Astrocyte (in vitro differentiated cells and primary cell): ENCODE measurements at regions not wholly inside any gene's neighbourhood (a gene's known extent, or its start where the extent isn't known, plus 50 kb on each side); places are given as distances from the start of the nearest gene placed in this dataset.

Source experiments
- DNase-seq: peaks from one replicate; pipeline ENCODE4 v3.0.0-alpha.2; 2010; ENCODE audit warnings: low read depth
- FAIRE-seq: peaks from 2 replicates; lab custom pipeline; 2011; peaks lifted over from hg19 to GRCh38; lab: Jason Lieb, UNC
- H2AFZ ChIP-seq: 2 replicates; pipeline ENCODE4 v1.6.0; 2012; ENCODE audit warnings: low read depth, low read length, inconsistent platforms
- H3K27ac ChIP-seq: 2 replicates; pipeline ENCODE4 v1.5.1; 2011; ENCODE audit warnings: low read depth, low read length, inconsistent platforms
- H3K27me3 ChIP-seq: 2 replicates; pipeline ENCODE4 v1.6.0; 2011; ENCODE audit warnings: low read length, inconsistent platforms; ENCODE audit not compliant: insufficient read depth
- H3K36me3 ChIP-seq: 2 replicates; pipeline ENCODE4 v1.5.1; 2011; ENCODE audit warnings: low read length, inconsistent platforms; ENCODE audit not compliant: insufficient read depth
- H3K4me1 ChIP-seq: 2 replicates; pipeline ENCODE4 v1.5.1; 2011; ENCODE audit warnings: low read length, inconsistent platforms; ENCODE audit not compliant: insufficient read depth
- H3K4me2 ChIP-seq: 2 replicates; pipeline ENCODE4 v1.6.0; 2012; ENCODE audit warnings: low read length, inconsistent platforms
- H3K4me3 ChIP-seq: 2 replicates; pipeline ENCODE4 v1.5.1; 2011; ENCODE audit warnings: low read depth, mild to moderate bottlenecking, low read length, inconsistent platforms; ENCODE audit not compliant: insufficient read depth
- H3K79me2 ChIP-seq: 2 replicates; pipeline ENCODE4 v1.6.0; 2012; ENCODE audit warnings: mild to moderate bottlenecking, low read length, inconsistent platforms; ENCODE audit not compliant: insufficient read depth
- H3K9ac ChIP-seq: 2 replicates; pipeline ENCODE4 v1.6.0; 2012; ENCODE audit warnings: mild to moderate bottlenecking, low read length, inconsistent platforms
- H3K9me3 ChIP-seq: 2 replicates; pipeline ENCODE4 v1.5.1; 2012; ENCODE audit warnings: low read depth, mild to moderate bottlenecking, low read length, inconsistent platforms; ENCODE audit not compliant: insufficient read depth
- H4K20me1 ChIP-seq: 2 replicates; pipeline ENCODE4 v1.6.0; 2012; ENCODE audit warnings: low read length, inconsistent platforms; ENCODE audit not compliant: insufficient read depth
- H3K27ac Mint-ChIP-seq: one replicate; pipeline ENCODE4 v1.8.0; 2021; ENCODE audit warnings: mild to moderate bottlenecking, mixed read lengths; ENCODE audit not compliant: unreplicated experiment
- H3K27me3 Mint-ChIP-seq: one replicate; pipeline ENCODE4 v1.8.0; 2021; ENCODE audit warnings: low read depth, mixed read lengths; ENCODE audit not compliant: unreplicated experiment
- H3K36me3 Mint-ChIP-seq: one replicate; pipeline ENCODE4 v1.8.0; 2021; ENCODE audit warnings: low read depth, mixed read lengths; ENCODE audit not compliant: unreplicated experiment
- H3K4me1 Mint-ChIP-seq: one replicate; pipeline ENCODE4 v1.8.0; 2021; ENCODE audit warnings: low read depth, mixed read lengths; ENCODE audit not compliant: unreplicated experiment
- H3K4me3 Mint-ChIP-seq: one replicate; pipeline ENCODE4 v1.8.0; 2021; ENCODE audit warnings: mild to moderate bottlenecking, moderate library complexity, mixed read lengths; ENCODE audit not compliant: unreplicated experiment
- H3K9me3 Mint-ChIP-seq: one replicate; pipeline ENCODE4 v1.8.0; 2021; ENCODE audit warnings: mild to moderate bottlenecking, mixed read lengths; ENCODE audit not compliant: unreplicated experiment
- EZH2 ChIP-seq: IDR thresholded peaks from 2 replicates; pipeline ENCODE4 v1.6.1; 2012; ENCODE audit warnings: mild to moderate bottlenecking, low read length, inconsistent platforms; ENCODE audit not compliant: insufficient read depth
- TF ChIP-seq, protein P1 (sequence below): IDR thresholded peaks from 2 replicates; pipeline ENCODE4 v1.5.1; 2011; ENCODE audit warnings: low read depth, mild to moderate bottlenecking, inconsistent platforms, low read length, moderate library complexity; ENCODE audit not compliant: insufficient read depth

DNA sequence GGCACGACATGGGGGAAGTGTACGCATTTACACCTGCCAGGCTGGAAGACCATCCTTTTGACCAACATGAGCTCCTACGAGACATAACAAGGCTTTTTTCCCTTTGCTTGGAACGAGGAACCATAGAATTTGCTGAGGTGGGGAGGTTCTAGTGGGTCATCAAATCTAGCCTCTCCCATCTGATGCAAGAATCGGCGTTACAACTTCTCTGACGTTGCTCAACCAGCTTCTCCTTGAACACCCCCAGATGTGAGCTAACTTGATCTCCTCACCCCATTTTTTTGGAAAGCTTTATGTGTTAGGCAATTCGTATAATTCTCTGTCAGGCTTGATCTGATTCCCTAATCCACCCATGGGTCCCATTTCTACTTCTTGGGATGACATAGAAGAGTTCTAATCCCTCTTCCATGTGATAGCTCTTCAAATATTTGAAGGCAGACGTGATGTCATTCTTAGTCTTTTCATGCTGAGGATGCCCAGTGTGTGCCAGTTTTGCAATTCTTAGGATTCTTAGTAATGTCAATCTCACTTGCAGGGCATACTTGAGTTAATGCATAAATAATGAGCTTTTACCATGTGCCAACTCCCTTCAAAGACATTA is 163.6 kb upstream of the PARP11 start:
- H2AFZ ChIP-seq: no peak overlapping the region
- no peaks in the 10 kb centered on the region for H3K9me3 ChIP-seq
- H3K4me2 ChIP-seq: no peak overlapping the region
- no peak overlapping the region for H3K9ac ChIP-seq
- H3K27ac Mint-ChIP-seq: no peak overlapping the region
- no peaks in the 10 kb centered on the region for H3K36me3 Mint-ChIP-seq
- no peaks in the 10 kb centered on the region for H3K36me3 ChIP-seq
- DNase-seq (no peak), FAIRE-seq (no peak)
- no peaks in the 10 kb centered on the region for H3K9me3 Mint-ChIP-seq
- H4K20me1 ChIP-seq: no peaks in the 10 kb centered on the region
- H3K4me3 ChIP-seq: no peak overlapping the region
- H3K4me3 Mint-ChIP-seq: no peak overlapping the region
- peaks cover 59% of the 10 kb centered on the region for H3K27me3 Mint-ChIP-seq
- H3K4me1 ChIP-seq: peaks cover 4% of the 10 kb centered on the region
- no peak for TF ChIP-seq EZH2
- TF ChIP-seq, protein P1, sequence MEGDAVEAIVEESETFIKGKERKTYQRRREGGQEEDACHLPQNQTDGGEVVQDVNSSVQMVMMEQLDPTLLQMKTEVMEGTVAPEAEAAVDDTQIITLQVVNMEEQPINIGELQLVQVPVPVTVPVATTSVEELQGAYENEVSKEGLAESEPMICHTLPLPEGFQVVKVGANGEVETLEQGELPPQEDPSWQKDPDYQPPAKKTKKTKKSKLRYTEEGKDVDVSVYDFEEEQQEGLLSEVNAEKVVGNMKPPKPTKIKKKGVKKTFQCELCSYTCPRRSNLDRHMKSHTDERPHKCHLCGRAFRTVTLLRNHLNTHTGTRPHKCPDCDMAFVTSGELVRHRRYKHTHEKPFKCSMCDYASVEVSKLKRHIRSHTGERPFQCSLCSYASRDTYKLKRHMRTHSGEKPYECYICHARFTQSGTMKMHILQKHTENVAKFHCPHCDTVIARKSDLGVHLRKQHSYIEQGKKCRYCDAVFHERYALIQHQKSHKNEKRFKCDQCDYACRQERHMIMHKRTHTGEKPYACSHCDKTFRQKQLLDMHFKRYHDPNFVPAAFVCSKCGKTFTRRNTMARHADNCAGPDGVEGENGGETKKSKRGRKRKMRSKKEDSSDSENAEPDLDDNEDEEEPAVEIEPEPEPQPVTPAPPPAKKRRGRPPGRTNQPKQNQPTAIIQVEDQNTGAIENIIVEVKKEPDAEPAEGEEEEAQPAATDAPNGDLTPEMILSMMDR: no peak
- H3K27ac ChIP-seq: no peak overlapping the region
- H3K4me1 Mint-ChIP-seq: peaks cover 10% of the 10 kb centered on the region
- H3K27me3 ChIP-seq: peaks cover 28% of the 10 kb centered on the region
- H3K79me2 ChIP-seq: no peaks in the 10 kb centered on the region

DNA sequence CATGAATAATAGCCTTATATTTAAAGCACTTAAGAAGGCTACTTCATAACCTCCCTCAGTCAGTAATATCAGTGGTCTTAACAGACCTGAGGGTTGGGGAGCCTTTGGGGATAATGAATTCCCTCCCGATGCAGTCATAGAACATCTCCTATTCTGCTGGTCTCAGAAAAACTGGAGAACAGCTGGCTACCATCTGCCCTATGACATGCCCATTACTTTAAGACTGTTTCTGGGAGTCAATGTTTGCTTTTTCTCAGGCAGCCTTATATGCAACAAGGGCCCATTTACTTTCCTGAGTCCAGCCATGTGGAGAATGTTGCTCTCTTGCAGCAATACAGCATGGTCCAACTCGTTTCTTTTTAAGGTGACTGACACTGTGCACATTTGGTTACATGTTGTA is 161.7 kb upstream of the PARP11 start:
- H3K36me3 ChIP-seq: no peaks in the 10 kb centered on the region
- no peak overlapping the region for H3K27ac Mint-ChIP-seq
- no peak overlapping the region for H3K4me2 ChIP-seq
- no peak overlapping the region for H3K9ac ChIP-seq
- no peak overlapping the region for H3K4me3 Mint-ChIP-seq
- TF ChIP-seq, protein P1: no peak
- no peak for TF ChIP-seq EZH2
- no peaks in the 10 kb centered on the region for H3K36me3 Mint-ChIP-seq
- no peak overlapping the region for H2AFZ ChIP-seq
- H3K9me3 ChIP-seq: no peaks in the 10 kb centered on the region
- no peaks in the 10 kb centered on the region for H3K9me3 Mint-ChIP-seq
- no peaks in the 10 kb centered on the region for H4K20me1 ChIP-seq
- H3K79me2 ChIP-seq: no peaks in the 10 kb centered on the region
- H3K27ac ChIP-seq: no peak overlapping the region
- H3K4me3 ChIP-seq: no peak overlapping the region
- DNase-seq: no peak
- H3K27me3 ChIP-seq: peaks cover 28% of the 10 kb centered on the region
- FAIRE-seq: no peak
- peaks cover 16% of the 10 kb centered on the region for H3K4me1 ChIP-seq
- peaks cover 45% of the 10 kb centered on the region for H3K27me3 Mint-ChIP-seq
- H3K4me1 Mint-ChIP-seq: peaks cover 18% of the 10 kb centered on the region

DNA sequence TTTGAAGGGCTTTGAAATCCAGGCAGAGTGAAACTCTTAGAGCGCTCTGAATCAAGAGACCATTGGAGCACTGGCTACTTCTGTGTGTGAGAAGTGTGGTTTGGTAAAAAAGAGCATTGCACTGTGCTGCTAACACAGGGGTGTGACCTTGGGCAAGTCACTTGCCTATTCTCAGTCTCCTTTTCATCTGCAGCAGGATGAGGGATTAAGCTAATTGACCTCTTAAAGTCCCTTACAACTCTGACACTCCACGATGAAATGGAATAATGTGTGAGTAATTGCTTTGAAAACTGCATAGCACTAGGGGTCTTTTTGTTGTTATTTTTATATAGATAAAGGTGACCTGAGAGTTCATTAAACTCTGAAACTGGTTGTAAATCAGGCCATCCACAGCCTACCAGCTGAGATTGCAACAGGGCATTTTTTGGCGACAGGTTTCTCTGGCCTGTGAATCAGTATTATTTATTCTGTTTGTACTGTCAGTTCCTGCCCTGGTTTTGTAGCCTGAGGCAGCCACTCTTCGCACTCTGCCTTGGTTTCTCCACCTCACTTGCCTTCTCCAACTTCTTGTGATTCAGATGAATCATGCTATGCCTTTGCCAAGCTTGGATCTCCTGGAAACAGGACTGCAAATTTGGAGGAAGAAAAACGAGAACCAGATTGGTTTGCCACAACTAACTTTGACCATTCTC is 159.9 kb upstream of the PARP11 start:
- Mint-ChIP-seq H3K4me1 (peaks cover 20% of the 10 kb centered on the region), H3K9me3 (peaks cover 2% of the 10 kb centered on the region), H3K27me3 (peaks cover 36% of the 10 kb centered on the region), H3K4me3 (no peak overlapping the region), H3K36me3 (peaks cover under 1% of the 10 kb centered on the region), H3K27ac (peak overlapping the region; percentile 34)
- Histone ChIP-seq H3K4me2 (no peak overlapping the region), H3K27me3 (peaks cover 30% of the 10 kb centered on the region), H3K9me3 (no peaks in the 10 kb centered on the region), H3K79me2 (no peaks in the 10 kb centered on the region), H3K27ac (no peak overlapping the region), H3K9ac (no peak overlapping the region), H3K4me1 (peaks cover 16% of the 10 kb centered on the region), H2AFZ (no peak overlapping the region), H4K20me1 (no peaks in the 10 kb centered on the region), H3K4me3 (no peak overlapping the region), H3K36me3 (no peaks in the 10 kb centered on the region)
- DNase-seq (peak; percentile 25), FAIRE-seq (no peak)
- TF ChIP-seq, protein P1: no peak
- TF ChIP-seq EZH2: no peak
